GM18907 (cell line): ENCODE measurements at regions not wholly inside any gene's neighbourhood (a gene's known extent, or its start where the extent isn't known, plus 50 kb on each side); places are given as distances from the start of the nearest gene placed in this dataset.
"Not testable (repeated sequence)": the region's sequence is repeated elsewhere in the genome, so short reads cannot be mapped to it uniquely, and the experiment has no call there.

Experiments
- ATAC-seq: cut with Tn5 transposase; IDR thresholded peaks from one replicate; pipeline ENCODE4 v1.9.1; 2021; ENCODE audit warnings: mild to moderate bottlenecking, moderate library complexity; ENCODE audit not compliant: unreplicated experiment

DNA sequence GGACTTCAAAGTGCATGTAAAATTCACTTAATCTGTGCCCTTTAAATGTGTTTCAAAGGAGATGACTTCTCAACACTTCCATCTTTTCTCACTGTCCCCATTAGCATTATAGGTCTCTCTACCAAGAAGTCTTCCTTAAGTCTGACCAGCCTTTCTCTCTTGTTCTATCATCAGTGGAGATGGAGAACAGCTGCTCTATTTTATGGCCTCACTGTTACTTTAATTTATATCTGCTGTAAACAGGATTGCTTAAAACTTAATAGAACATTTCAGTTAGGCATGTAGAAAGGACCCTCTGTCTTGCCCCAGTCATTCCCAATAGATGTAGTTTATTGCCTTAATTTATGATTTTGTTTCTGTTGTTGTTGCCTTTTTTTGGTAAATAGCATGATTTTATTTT lies 86.0 kb upstream of the CDC42EP3 start:
- ATAC-seq, result not testable (repeated sequence)

- not testable (repeated sequence) for ATAC-seq
These were observed 86.7 kb upstream of the CDC42EP3 start for GRCh38 chr2:37758141-37758601.

GRCh38 chr2:37759989-37760388 lies 88.5 kb upstream of the CDC42EP3 start:
- not testable (repeated sequence) for ATAC-seq

DNA sequence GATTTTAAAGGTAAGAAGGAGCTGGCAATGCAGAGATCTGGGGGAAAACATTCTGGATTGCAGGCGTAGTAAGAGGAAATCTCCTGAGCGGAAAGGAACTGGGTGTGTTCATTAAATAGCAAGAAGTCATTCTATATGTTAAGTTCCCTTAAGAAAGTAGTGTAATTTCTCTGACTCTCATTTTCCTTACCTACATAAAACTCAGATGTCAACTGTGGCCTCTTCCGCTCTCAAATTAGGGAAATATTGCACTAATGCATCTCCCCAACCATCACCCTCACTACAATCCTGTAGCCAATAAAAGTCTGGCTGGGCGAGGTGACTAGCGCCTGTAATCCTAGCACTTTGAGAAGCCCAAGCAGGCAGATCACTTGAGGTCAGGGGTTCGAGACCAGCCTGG lies 89.0 kb upstream of the CDC42EP3 start:
- no peak for ATAC-seq

GRCh38 chr2:37762281-37762680 lies 90.8 kb upstream of the CDC42EP3 start:
- not testable (repeated sequence) for ATAC-seq

GRCh38 chr2:37764739-37765138 lies 93.3 kb upstream of the CDC42EP3 start:
- no peak for ATAC-seq

GRCh38 chr2:37766106-37766505 lies 94.7 kb upstream of the CDC42EP3 start:
- ATAC-seq, result no peak

DNA sequence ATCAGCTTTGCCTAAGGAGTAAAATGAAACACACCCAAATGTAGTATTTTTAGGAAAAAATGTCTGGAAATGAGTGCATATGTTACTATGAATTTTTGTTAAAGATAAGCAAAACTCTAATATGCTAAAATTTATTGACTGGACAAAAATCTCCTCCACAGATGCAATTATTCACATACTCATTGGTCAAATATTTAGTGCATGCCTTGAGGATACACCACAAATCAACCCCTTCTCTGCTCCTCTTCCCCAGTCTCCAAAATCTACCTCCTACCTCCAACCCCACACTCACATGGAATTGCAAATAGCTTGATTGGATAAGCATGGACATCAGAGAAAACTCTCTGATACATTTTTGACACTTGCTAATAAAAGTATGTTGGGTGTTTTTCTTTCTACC lies 95.6 kb upstream of the CDC42EP3 start:
- ATAC-seq, result no peak

DNA sequence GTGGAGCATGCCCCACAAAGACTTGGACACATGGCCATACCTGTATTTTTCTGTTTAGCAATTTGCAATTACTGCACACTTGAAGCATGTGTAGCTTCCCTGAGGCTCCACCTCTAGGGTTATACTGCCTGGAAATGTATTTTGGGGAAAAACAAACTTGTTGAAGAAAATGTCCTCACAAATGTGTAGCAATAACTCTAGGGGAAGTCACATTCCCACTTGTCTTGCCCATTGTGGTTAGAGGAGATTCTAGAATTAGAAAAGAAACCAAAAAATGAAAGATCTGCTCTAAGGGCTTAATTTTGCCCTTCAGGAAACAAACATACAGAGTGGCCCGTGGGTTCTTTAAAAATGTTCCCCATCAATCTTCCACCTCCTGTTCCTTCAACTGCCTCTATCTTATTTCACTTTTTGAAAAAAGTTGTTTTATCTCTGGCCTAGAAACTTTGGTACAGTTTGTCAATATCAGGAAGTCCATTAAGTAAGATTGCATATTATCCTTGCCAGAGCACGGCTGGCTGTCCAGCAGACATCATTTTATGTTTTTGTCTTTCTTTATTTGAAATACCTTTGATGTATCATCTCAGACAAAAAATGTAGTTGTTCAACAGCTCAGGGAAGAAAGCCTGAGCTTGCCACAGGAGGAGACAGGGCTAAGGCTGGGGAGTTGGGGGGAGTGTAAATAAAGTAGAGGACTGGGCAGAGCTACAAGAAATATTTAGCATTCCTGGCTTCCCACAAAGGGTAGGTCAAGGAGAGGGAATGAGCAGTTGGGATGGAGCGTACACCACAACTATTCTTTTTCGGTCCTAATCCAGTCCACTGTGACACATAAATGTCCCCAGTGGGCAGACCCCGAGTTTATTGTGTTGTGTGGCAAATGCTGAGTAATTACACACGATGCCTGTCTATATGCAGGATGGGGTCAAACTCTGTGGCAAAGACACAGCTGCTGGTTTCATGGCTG lies 96.8 kb upstream of the CDC42EP3 start:
- ATAC-seq, result no peak

GRCh38 chr2:37769551-37769950 lies 98.1 kb upstream of the CDC42EP3 start:
- ATAC-seq, result no peak

DNA sequence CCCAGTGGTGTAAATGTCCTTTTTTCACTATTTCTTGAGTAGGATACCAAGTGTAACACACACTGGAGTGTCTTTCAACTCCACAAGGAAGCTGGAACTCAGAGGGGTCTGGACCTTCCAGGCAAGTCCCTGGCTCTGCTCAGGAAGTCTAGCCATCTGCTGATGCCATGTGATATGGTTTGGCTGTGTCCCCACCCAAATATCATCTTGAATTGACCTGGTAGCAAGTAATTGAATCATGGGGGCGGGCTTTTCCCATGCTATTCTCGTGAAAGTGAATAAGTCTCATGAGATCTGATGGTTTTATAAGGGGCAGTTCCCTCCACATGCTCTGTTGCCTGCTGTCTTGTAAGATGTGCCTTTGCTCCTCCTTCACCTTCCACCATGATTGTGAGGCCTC lies 99.4 kb upstream of the CDC42EP3 start:
- ATAC-seq, result no peak

GRCh38 chr2:37771600-37772088 lies 100.2 kb upstream of the CDC42EP3 start:
- no peak for ATAC-seq

- no peak for ATAC-seq
These were observed 102.1 kb upstream of the CDC42EP3 start for GRCh38 chr2:37773371-37774130.

DNA sequence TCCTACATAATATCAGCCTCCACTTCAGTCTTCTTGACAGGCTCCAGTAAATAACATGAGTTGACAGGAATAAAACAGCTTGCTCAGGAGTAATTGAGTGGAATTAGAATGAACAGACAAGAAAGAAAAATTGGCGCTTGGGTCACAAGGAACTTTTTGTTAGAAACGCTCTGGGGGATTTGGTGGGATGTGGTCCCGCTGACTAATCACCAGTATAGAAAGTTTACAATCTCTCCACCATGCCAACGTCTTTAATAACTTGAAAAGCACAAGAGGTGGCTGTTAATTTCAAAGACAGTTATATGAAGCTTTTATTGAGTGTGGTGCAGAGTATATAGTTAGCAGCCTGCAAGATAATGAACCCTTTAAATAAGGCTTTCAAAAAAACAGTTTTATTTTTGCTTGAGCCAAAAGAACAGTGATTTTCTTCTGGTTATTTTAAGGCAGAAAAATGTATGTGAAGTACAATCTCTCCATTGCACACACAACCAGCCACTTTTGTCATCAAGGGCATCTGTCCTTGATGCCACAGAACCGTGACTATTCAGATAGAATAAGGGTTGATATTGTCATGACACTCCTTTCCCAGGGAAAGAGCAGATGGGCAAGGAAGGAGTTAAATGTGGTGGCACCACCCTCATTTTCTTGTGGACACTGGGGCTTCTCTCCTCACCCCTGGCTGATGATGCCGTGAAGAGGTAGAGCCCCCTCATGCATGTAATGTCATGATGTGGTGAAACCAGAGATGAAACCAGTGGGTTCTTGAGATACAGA lies 102.9 kb upstream of the CDC42EP3 start:
- not testable (repeated sequence) for ATAC-seq

GRCh38 chr2:37774976-37775907 lies 103.8 kb upstream of the CDC42EP3 start:
- ATAC-seq, result no peak

GRCh38 chr2:37775908-37776250 lies 104.4 kb upstream of the CDC42EP3 start:
- ATAC-seq, result no peak

- ATAC-seq, result no peak
These were observed 105.0 kb upstream of the CDC42EP3 start for GRCh38 chr2:37776487-37776886.

- no peak for ATAC-seq
These were observed 107.7 kb upstream of the CDC42EP3 start for GRCh38 chr2:37779139-37779538.

GRCh38 chr2:37779611-37780386 lies 108.4 kb upstream of the CDC42EP3 start:
- no peak for ATAC-seq
